Keratinocyte (primary cell): ENCODE measurements at regions not wholly inside any gene's neighbourhood (a gene's known extent, or its start where the extent isn't known, plus 50 kb on each side); places are given as distances from the start of the nearest gene placed in this dataset.

ENCODE experiments used
- DNase-seq: peaks from one replicate; pipeline ENCODE4 v3.0.0-alpha.2; 2011; ENCODE audit warnings: low read depth, missing footprints, low spot score
- FAIRE-seq: peaks from 2 replicates; lab custom pipeline; 2011; peaks lifted over from hg19 to GRCh38; lab: Jason Lieb, UNC
- H2AFZ ChIP-seq: 2 replicates; pipeline ENCODE4 v1.6.0; 2012; ENCODE audit warnings: low read length, control low read depth, inconsistent platforms; ENCODE audit not compliant: control insufficient read depth
- H3K27ac ChIP-seq: 2 replicates; pipeline ENCODE4 v1.5.1; 2011; ENCODE audit warnings: low read length; ENCODE audit not compliant: control insufficient read depth, insufficient read depth
- H3K27me3 ChIP-seq: 3 replicates; pipeline ENCODE4 v1.6.0; 2011; ENCODE audit warnings: low read length; ENCODE audit not compliant: control insufficient read depth, insufficient read depth; ENCODE audit errors: extremely low read depth
- H3K36me3 ChIP-seq, 2 experiments: 2 replicates in 1 of 2; 3 replicates in 1 of 2; pipeline ENCODE4 v1.5.1; 2011; ENCODE audit warnings: low read length in 2 of 2, mild to moderate bottlenecking in 1 of 2; ENCODE audit not compliant: control insufficient read depth in 2 of 2, insufficient read depth in 2 of 2; ENCODE audit errors: extremely low read depth in 1 of 2
- H3K4me1 ChIP-seq: 3 replicates; pipeline ENCODE4 v1.5.1; 2011; ENCODE audit warnings: low read length; ENCODE audit not compliant: control insufficient read depth, insufficient read depth; ENCODE audit errors: extremely low read depth
- H3K4me2 ChIP-seq: 3 replicates; pipeline ENCODE4 v1.6.0; 2011; ENCODE audit warnings: low read depth, low read length; ENCODE audit not compliant: control insufficient read depth, insufficient read depth; ENCODE audit errors: extremely low read depth
- H3K4me3 ChIP-seq, 3 experiments: fragments of 200-600 bp in 1 of 3; sonication (generic) in 1 of 3; 2 replicates in 2 of 3; 3 replicates in 1 of 3; pipeline ENCODE4 v1.5.1; 2011 to 2016; ENCODE audit warnings: low read length in 3 of 3, mild to moderate bottlenecking in 3 of 3, control low read depth in 2 of 3, inconsistent platforms in 1 of 3, low read depth in 1 of 3, mixed read lengths in 1 of 3, mixed run types in 1 of 3, moderate library complexity in 1 of 3; ENCODE audit not compliant: control insufficient read depth in 2 of 3, insufficient read depth in 2 of 3; ENCODE audit errors: extremely low read depth in 1 of 3
- H3K79me2 ChIP-seq: 2 replicates; pipeline ENCODE4 v1.6.0; 2012; ENCODE audit warnings: low read length; ENCODE audit not compliant: control insufficient read depth, insufficient read depth
- H3K9ac ChIP-seq: 3 replicates; pipeline ENCODE4 v1.6.0; 2011; ENCODE audit warnings: low read length; ENCODE audit not compliant: control insufficient read depth, insufficient read depth; ENCODE audit errors: extremely low read depth
- H3K9me1 ChIP-seq: 3 replicates; pipeline ENCODE4 v1.6.0; 2011; ENCODE audit warnings: low read length; ENCODE audit not compliant: control insufficient read depth, insufficient read depth; ENCODE audit errors: extremely low read depth
- H3K9me3 ChIP-seq: 2 replicates; pipeline ENCODE4 v1.5.1; 2012; ENCODE audit warnings: low read depth, low read length; ENCODE audit not compliant: control insufficient read depth
- H4K20me1 ChIP-seq: 3 replicates; pipeline ENCODE4 v1.6.0; 2011; ENCODE audit warnings: low read length; ENCODE audit not compliant: control insufficient read depth, insufficient read depth; ENCODE audit errors: extremely low read depth
- EZH2 ChIP-seq: IDR thresholded peaks from one replicate; pipeline ENCODE4 v1.6.1; 2012; ENCODE audit warnings: inconsistent platforms, mild to moderate bottlenecking, low read length, moderate library complexity
- dilution Hi-C: fragments of 300-500 bp; cut with MboI; formaldehyde crosslinking; loops from one replicate; pipeline ENCODE4 v1.7.0; 2020; ENCODE audit warnings: low sequenced_read_pairs; ENCODE audit not compliant: extremely low pct_ligation_motif_present
- TF ChIP-seq, protein P1 (sequence below), 3 experiments: IDR thresholded peaks in 1 of 3; conservative IDR thresholded peaks in 1 of 3; optimal IDR thresholded peaks in 1 of 3; 2 replicates in 2 of 3; 3 replicates in 1 of 3; pipeline versions ENCODE3 to v1.5.1; 2011; ENCODE audit warnings: low read length in 3 of 3, mild to moderate bottlenecking in 3 of 3, moderate library complexity in 2 of 3, control low read depth in 1 of 3, inconsistent platforms in 1 of 3; ENCODE audit not compliant: insufficient read depth in 2 of 3; ENCODE audit errors: extremely low read depth in 1 of 3

DNA sequence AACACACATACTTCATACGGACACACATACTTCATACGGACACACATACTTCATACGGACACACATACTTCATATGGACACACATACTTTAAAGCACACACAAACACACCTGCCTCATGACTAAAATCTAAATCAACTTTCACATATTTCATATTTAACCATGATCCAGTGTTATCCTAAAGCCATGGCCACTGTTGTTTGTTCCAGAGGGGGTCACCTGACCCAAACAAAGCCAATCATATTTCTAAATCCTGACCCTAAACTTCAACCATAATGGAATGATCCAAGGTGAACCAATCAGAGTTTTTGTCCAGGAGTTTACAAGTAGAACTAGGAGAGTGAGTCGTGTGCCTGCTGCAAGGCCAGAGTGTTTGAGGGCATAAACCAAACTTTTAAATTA lies 97.2 kb upstream of the KIT start:
- H3K9me3 ChIP-seq = no peaks in the 10 kb centered on the region
- no peaks in the 10 kb centered on the region for H3K27me3 ChIP-seq
- no peaks in the 10 kb centered on the region for H3K4me1 ChIP-seq
- H3K9me1 ChIP-seq = no peaks in the 10 kb centered on the region
- no peak overlapping the region for H2AFZ ChIP-seq
- no peak overlapping the region for H3K9ac ChIP-seq
- DNase-seq (no peak), FAIRE-seq (no peak)
- H3K36me3 ChIP-seq = no peaks in the 10 kb centered on the region
- no peak overlapping the region for H3K27ac ChIP-seq
- dilution Hi-C loops = no loop called here
- H3K4me2 ChIP-seq = no peak overlapping the region
- no peaks in the 10 kb centered on the region for H3K79me2 ChIP-seq
- H3K4me3 ChIP-seq = no peak overlapping the region
- H4K20me1 ChIP-seq = no peaks in the 10 kb centered on the region
- TF ChIP-seq, protein P1, sequence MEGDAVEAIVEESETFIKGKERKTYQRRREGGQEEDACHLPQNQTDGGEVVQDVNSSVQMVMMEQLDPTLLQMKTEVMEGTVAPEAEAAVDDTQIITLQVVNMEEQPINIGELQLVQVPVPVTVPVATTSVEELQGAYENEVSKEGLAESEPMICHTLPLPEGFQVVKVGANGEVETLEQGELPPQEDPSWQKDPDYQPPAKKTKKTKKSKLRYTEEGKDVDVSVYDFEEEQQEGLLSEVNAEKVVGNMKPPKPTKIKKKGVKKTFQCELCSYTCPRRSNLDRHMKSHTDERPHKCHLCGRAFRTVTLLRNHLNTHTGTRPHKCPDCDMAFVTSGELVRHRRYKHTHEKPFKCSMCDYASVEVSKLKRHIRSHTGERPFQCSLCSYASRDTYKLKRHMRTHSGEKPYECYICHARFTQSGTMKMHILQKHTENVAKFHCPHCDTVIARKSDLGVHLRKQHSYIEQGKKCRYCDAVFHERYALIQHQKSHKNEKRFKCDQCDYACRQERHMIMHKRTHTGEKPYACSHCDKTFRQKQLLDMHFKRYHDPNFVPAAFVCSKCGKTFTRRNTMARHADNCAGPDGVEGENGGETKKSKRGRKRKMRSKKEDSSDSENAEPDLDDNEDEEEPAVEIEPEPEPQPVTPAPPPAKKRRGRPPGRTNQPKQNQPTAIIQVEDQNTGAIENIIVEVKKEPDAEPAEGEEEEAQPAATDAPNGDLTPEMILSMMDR (optimal IDR thresholded peaks at IDR 0.05 in 1 of 3, IDR thresholded peaks at IDR 0.05 in 1 of 3, conservative IDR thresholded peaks at IDR 0.05 in 1 of 3; ENCODE audit: extremely low read depth in 1 of 3, insufficient read depth in 2 of 3, low read length in 3 of 3) = no peak
- no peak for TF ChIP-seq EZH2

DNA sequence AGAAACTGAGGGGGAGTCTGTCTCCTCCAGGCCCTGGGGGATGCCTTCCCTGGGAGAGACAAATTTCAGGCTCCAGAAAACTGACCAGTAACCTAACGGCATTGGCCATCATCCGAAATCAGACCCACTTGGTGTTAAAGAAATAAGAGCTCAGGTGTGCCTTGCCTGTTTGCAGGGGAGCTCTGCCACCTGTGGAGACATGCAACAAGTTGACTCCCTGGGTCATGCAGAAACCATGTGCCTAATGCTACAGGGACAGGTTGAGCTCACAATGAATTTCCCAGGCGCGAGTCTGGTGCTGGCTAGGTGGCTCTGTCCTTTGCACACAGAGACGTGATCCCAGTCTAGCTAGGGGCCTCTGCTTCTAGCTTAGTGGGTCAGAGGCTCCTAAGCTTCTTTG lies 95.8 kb upstream of the KIT start:
- dilution Hi-C loops = no loop called here
- no peak overlapping the region for H3K4me3 ChIP-seq
- no peak overlapping the region for H2AFZ ChIP-seq
- no peaks in the 10 kb centered on the region for H3K9me1 ChIP-seq
- H3K9ac ChIP-seq = no peak overlapping the region
- DNase-seq (no peak), FAIRE-seq (no peak)
- no peaks in the 10 kb centered on the region for H3K4me1 ChIP-seq
- H3K27me3 ChIP-seq = no peaks in the 10 kb centered on the region
- no peak overlapping the region for H3K27ac ChIP-seq
- H3K9me3 ChIP-seq = no peaks in the 10 kb centered on the region
- H3K36me3 ChIP-seq = no peaks in the 10 kb centered on the region
- no peaks in the 10 kb centered on the region for H3K79me2 ChIP-seq
- no peak overlapping the region for H3K4me2 ChIP-seq
- no peaks in the 10 kb centered on the region for H4K20me1 ChIP-seq
- TF ChIP-seq, protein P1 (optimal IDR thresholded peaks at IDR 0.05 in 1 of 3, IDR thresholded peaks at IDR 0.05 in 1 of 3, conservative IDR thresholded peaks at IDR 0.05 in 1 of 3; ENCODE audit: extremely low read depth in 1 of 3, insufficient read depth in 2 of 3, low read length in 3 of 3) = no peak
- TF ChIP-seq EZH2 = no peak
